GM06990 (cell line): ENCODE measurements at regions not wholly inside any gene's neighbourhood (a gene's known extent, or its start where the extent isn't known, plus 50 kb on each side); places are given as distances from the start of the nearest gene placed in this dataset.

Experiments used
- DNase-seq: peaks from one replicate; pipeline ENCODE4 v3.0.0-alpha.2; 2011; ENCODE audit not compliant: insufficient read length; ENCODE audit errors: extremely low read depth
- H3K27me3 ChIP-seq: replicated peaks from 2 replicates; pipeline ENCODE4 v1.6.0; 2011; ENCODE audit warnings: low read length; ENCODE audit not compliant: control insufficient read depth, insufficient read depth
- H3K36me3 ChIP-seq: 2 replicates; pipeline ENCODE4 v1.5.1; 2011; ENCODE audit warnings: low read length; ENCODE audit not compliant: control insufficient read depth, insufficient read depth
- H3K4me3 ChIP-seq: replicated peaks from 2 replicates; pipeline ENCODE4 v1.5.1; 2011; ENCODE audit warnings: low read depth, mild to moderate bottlenecking, control low read depth, low read length
- CTCF ChIP-seq: IDR thresholded peaks from 2 replicates; pipeline ENCODE4 v1.5.1; 2011; ENCODE audit warnings: low read length, control low read depth, mild to moderate bottlenecking, inconsistent platforms; ENCODE audit not compliant: insufficient read depth, poor library complexity, severe bottlenecking

- H3K36me3 ChIP-seq, result no peaks in the 10 kb centered on the region
- no peaks in the 10 kb centered on the region for H3K27me3 ChIP-seq
- no peak overlapping the region for H3K4me3 ChIP-seq
- DNase-seq, result no peak
- TF ChIP-seq CTCF, result no peak
Measured at GRCh38 chr12:47557386-47557785, 148.4 kb downstream of the RPAP3 start.

- H3K36me3 ChIP-seq, result no peaks in the 10 kb centered on the region
- H3K27me3 ChIP-seq, result no peaks in the 10 kb centered on the region
- TF ChIP-seq CTCF, result no peak
- no peak for DNase-seq
- no peak overlapping the region for H3K4me3 ChIP-seq
Measured at GRCh38 chr12:47556261-47557030, 149.4 kb downstream of the RPAP3 start.

DNA sequence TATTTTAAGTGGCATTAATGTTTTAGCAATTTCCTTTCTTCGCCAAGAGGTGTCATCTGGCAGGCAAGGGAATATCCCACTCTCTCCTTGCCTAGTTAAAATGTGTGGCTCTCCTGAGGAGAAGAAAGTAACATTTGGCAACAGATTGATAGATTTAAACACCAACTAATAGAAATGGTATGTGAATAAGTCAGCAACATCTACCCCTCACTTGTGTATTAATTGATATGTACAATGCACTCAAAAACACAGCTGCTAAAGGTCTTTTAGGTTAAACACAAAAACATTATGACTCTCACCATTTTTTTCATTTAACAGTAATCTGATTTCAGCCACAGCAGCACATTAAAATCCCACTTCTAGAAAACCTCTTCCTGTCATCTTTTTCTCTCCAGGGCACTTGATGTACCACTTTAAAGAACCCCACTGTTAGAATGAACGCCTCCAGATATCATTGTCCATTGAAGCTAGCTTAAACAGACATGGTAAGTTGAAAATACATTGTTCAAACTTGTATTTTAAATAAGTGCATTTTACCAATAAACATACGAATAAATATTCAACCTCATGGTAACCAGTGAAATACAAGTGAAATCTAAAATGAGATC is 151.7 kb downstream of the RPAP3 start:
- no peaks in the 10 kb centered on the region for H3K36me3 ChIP-seq
- no peak overlapping the region for H3K4me3 ChIP-seq
- H3K27me3 ChIP-seq, result no peaks in the 10 kb centered on the region
- no peak for DNase-seq
- TF ChIP-seq CTCF, result no peak

- no peak for DNase-seq
- no peaks in the 10 kb centered on the region for H3K36me3 ChIP-seq
- H3K27me3 ChIP-seq, result no peaks in the 10 kb centered on the region
- no peak overlapping the region for H3K4me3 ChIP-seq
- TF ChIP-seq CTCF, result no peak
Measured at GRCh38 chr12:47553266-47553665, 152.6 kb downstream of the RPAP3 start.

GRCh38 chr12:47551426-47551851 is 154.4 kb downstream of the RPAP3 start:
- TF ChIP-seq CTCF, result no peak
- no peaks in the 10 kb centered on the region for H3K27me3 ChIP-seq
- H3K4me3 ChIP-seq, result no peak overlapping the region
- no peaks in the 10 kb centered on the region for H3K36me3 ChIP-seq
- no peak for DNase-seq
